ENCODE measurements at regions not wholly inside any gene's neighbourhood (a gene's known extent, or its start where the extent isn't known, plus 50 kb on each side); places are given as distances from the start of the nearest gene placed in this dataset.

GRCh38 chr12:24679126-24679525 lies 269.8 kb downstream of the BCAT1 start:
- TF ChIP-seq CTCF (IDR thresholded peaks at IDR 0.05; ENCODE audit: insufficient read depth, low read length, poor library complexity, severe bottlenecking) (no peak), EZH2phosphoT487 (conservative IDR thresholded peaks at IDR 0.05; ENCODE audit: low read length) (no peak)
